SK-N-SH treated with all-trans-retinoic acid at 6 μM for 48 hours (cell line): ENCODE measurements at regions not wholly inside any gene's neighbourhood (a gene's known extent, or its start where the extent isn't known, plus 50 kb on each side); places are given as distances from the start of the nearest gene placed in this dataset.
"Not testable (repeated sequence)": the region's sequence is repeated elsewhere in the genome, so short reads cannot be mapped to it uniquely, and the experiment has no call there.

ENCODE experiments used
- ATAC-seq: fragments of 200-7000 bp; cut with Tn5 transposase; 3 replicates; pipeline ENCODE4 v1.9.1; 2020; ENCODE audit warnings: mild to moderate bottlenecking, moderate library complexity
- ARNTL ChIP-seq: fragments of 450-650 bp; formaldehyde crosslinking; IDR thresholded peaks from 2 replicates; pipeline ENCODE4 v1.5.0; 2020; ENCODE audit warnings: low read depth, mild to moderate bottlenecking, moderate library complexity, borderline replicate concordance
- BACH2 ChIP-seq: fragments of 250-450 bp; sonication (Bioruptor Pico); IDR thresholded peaks from 2 replicates; pipeline ENCODE4 v1.9.0; 2021; ENCODE audit warnings: mild to moderate bottlenecking, borderline replicate concordance
- CSDC2 ChIP-seq: fragments of 250-450 bp; sonication (Bioruptor Pico); IDR thresholded peaks from 2 replicates; pipeline ENCODE4 v1.5.0; 2020; ENCODE audit warnings: mild to moderate bottlenecking, moderate library complexity
- ESRRG ChIP-seq: fragments of 250-450 bp; sonication (Bioruptor Pico); IDR thresholded peaks from 2 replicates; pipeline ENCODE4 v1.6.1; 2021; ENCODE audit warnings: mild to moderate bottlenecking
- ISL1 ChIP-seq: fragments of 250-450 bp; sonication (Bioruptor Pico); IDR thresholded peaks from 2 replicates; pipeline ENCODE4 v2.1.2; 2022; ENCODE audit warnings: mild to moderate bottlenecking, moderate library complexity
- OSR1 ChIP-seq: fragments of 250-450 bp; sonication (Bioruptor Pico); IDR thresholded peaks from 2 replicates; pipeline ENCODE4 v1.8.0; 2022; ENCODE audit warnings: moderate library complexity, mild to moderate bottlenecking, inconsistent platforms
- POU6F1 ChIP-seq: fragments of 250-450 bp; sonication (Bioruptor Pico); IDR thresholded peaks from 2 replicates; pipeline ENCODE4 v1.8.0; 2021; ENCODE audit warnings: low read depth, mild to moderate bottlenecking, moderate library complexity, borderline replicate concordance
- PPARA ChIP-seq: fragments of 250-450 bp; sonication (Bioruptor Pico); IDR thresholded peaks from 2 replicates; pipeline ENCODE4 v1.5.0; 2020; ENCODE audit warnings: mild to moderate bottlenecking, borderline replicate concordance
- SNAI2 ChIP-seq: fragments of 250-450 bp; sonication (Bioruptor Pico); IDR thresholded peaks from 2 replicates; pipeline ENCODE4 v1.5.0; 2020; ENCODE audit warnings: mild to moderate bottlenecking, moderate library complexity
- TCF4 ChIP-seq: fragments of 250-450 bp; sonication (Bioruptor Pico); IDR thresholded peaks from 2 replicates; pipeline ENCODE4 v1.8.0; 2021; ENCODE audit warnings: mild to moderate bottlenecking, moderate library complexity, borderline replicate concordance
- TSHZ2 ChIP-seq: fragments of 250-450 bp; sonication (Bioruptor Pico); IDR thresholded peaks from 2 replicates; pipeline ENCODE4 v1.5.0; 2020; ENCODE audit warnings: mild to moderate bottlenecking, moderate library complexity
- ZFP3 ChIP-seq: fragments of 250-450 bp; sonication (Bioruptor Pico); IDR thresholded peaks from 2 replicates; pipeline ENCODE4 v1.5.0; 2020; ENCODE audit warnings: mild to moderate bottlenecking, moderate library complexity
- ZFP30 ChIP-seq: fragments of 450-650 bp; formaldehyde crosslinking; IDR thresholded peaks from 2 replicates; pipeline ENCODE4 v1.5.0; 2022; ENCODE audit warnings: mild to moderate bottlenecking, moderate library complexity
- ZNF565 ChIP-seq: fragments of 450-650 bp; formaldehyde crosslinking; conservative IDR thresholded peaks from 2 replicates; pipeline ENCODE4 v1.5.0; 2020; ENCODE audit warnings: low read depth, mild to moderate bottlenecking, moderate library complexity
- ZNF70 ChIP-seq: fragments of 450-650 bp; formaldehyde crosslinking; IDR thresholded peaks from 2 replicates; pipeline ENCODE4 v1.5.0; 2020; ENCODE audit warnings: mild to moderate bottlenecking, moderate library complexity
- ZNF8 ChIP-seq: fragments of 450-650 bp; formaldehyde crosslinking; IDR thresholded peaks from 2 replicates; pipeline ENCODE4 v1.5.0; 2020; ENCODE audit warnings: mild to moderate bottlenecking, moderate library complexity
- TF ChIP-seq, protein P1 (sequence below): fragments of 250-450 bp; sonication (Bioruptor Pico); IDR thresholded peaks from 2 replicates; pipeline ENCODE4 v1.5.1; 2021; ENCODE audit warnings: mild to moderate bottlenecking, moderate library complexity
- TF ChIP-seq, protein P2 (sequence below): fragments of 250-450 bp; sonication (Bioruptor Pico); IDR thresholded peaks from 2 replicates; pipeline ENCODE4 v1.5.1; 2020; ENCODE audit warnings: low read depth, mild to moderate bottlenecking, moderate library complexity
- TF ChIP-seq, protein P3 (sequence below): fragments of 250-450 bp; sonication (Bioruptor Pico); IDR thresholded peaks from 2 replicates; pipeline ENCODE4 v1.8.0; 2020; ENCODE audit warnings: mild to moderate bottlenecking, moderate library complexity, borderline replicate concordance

DNA sequence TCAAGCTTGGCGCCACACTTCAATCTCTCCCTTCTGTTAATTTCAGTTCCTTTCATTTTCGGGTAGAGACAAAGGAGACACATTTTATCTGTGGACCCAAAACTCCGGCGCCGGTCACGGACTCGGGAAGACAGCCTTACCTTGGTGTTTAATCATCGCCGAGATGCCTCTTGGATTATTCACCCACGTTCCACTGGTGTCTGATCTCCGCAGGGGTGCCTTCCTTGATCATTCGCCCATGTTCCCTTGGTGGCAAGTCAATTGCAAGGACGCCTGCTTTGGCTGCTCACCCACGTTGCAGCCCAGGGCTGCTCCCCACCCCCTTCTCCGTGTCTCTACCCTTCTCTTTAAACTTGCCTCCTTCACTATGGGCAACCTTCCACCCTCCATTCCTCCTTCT is 830.6 kb downstream of the LTN1 start:
- not testable (repeated sequence) for ATAC-seq

GRCh38 chr21:28160378-28160777 is 832.3 kb downstream of the LTN1 start:
- TF ChIP-seq TSHZ2 (CRISPR knock-in tag), result no peak
- no peak for TF ChIP-seq TCF4 (CRISPR knock-in tag)
- no peak for TF ChIP-seq ZFP30
- TF ChIP-seq, protein P1, sequence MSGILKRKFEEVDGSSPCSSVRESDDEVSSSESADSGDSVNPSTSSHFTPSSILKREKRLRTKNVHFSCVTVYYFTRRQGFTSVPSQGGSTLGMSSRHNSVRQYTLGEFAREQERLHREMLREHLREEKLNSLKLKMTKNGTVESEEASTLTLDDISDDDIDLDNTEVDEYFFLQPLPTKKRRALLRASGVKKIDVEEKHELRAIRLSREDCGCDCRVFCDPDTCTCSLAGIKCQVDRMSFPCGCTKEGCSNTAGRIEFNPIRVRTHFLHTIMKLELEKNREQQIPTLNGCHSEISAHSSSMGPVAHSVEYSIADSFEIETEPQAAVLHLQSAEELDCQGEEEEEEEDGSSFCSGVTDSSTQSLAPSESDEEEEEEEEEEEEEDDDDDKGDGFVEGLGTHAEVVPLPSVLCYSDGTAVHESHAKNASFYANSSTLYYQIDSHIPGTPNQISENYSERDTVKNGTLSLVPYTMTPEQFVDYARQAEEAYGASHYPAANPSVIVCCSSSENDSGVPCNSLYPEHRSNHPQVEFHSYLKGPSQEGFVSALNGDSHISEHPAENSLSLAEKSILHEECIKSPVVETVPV (CRISPR knock-in tag), result no peak
- TF ChIP-seq, protein P2, sequence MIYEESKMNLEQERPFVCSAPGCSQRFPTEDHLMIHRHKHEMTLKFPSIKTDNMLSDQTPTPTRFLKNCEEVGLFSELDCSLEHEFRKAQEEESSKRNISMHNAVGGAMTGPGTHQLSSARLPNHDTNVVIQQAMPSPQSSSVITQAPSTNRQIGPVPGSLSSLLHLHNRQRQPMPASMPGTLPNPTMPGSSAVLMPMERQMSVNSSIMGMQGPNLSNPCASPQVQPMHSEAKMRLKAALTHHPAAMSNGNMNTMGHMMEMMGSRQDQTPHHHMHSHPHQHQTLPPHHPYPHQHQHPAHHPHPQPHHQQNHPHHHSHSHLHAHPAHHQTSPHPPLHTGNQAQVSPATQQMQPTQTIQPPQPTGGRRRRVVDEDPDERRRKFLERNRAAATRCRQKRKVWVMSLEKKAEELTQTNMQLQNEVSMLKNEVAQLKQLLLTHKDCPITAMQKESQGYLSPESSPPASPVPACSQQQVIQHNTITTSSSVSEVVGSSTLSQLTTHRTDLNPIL (CRISPR knock-in tag), result no peak
- no peak for TF ChIP-seq ZNF565 (CRISPR knock-in tag)
- TF ChIP-seq POU6F1 (CRISPR knock-in tag), result no peak
- TF ChIP-seq ARNTL (CRISPR knock-in tag), result no peak
- TF ChIP-seq ESRRG (CRISPR knock-in tag), result no peak
- no peak for TF ChIP-seq ZFP3 (CRISPR knock-in tag)
- TF ChIP-seq ISL1 (CRISPR knock-in tag), result no peak
- TF ChIP-seq ZNF70 (CRISPR knock-in tag), result no peak
- TF ChIP-seq BACH2 (CRISPR knock-in tag), result no peak
- TF ChIP-seq, all 23 proteins: peak for 0
- ATAC-seq, result no peak

GRCh38 chr21:28159396-28159795 is 833.3 kb downstream of the LTN1 start:
- TF ChIP-seq OSR1 (CRISPR knock-in tag), result no peak
- TF ChIP-seq TCF4 (CRISPR knock-in tag), result no peak
- no peak for TF ChIP-seq POU6F1 (CRISPR knock-in tag)
- TF ChIP-seq ZNF70 (CRISPR knock-in tag), result no peak
- TF ChIP-seq BACH2 (CRISPR knock-in tag), result no peak
- TF ChIP-seq, protein P3, sequence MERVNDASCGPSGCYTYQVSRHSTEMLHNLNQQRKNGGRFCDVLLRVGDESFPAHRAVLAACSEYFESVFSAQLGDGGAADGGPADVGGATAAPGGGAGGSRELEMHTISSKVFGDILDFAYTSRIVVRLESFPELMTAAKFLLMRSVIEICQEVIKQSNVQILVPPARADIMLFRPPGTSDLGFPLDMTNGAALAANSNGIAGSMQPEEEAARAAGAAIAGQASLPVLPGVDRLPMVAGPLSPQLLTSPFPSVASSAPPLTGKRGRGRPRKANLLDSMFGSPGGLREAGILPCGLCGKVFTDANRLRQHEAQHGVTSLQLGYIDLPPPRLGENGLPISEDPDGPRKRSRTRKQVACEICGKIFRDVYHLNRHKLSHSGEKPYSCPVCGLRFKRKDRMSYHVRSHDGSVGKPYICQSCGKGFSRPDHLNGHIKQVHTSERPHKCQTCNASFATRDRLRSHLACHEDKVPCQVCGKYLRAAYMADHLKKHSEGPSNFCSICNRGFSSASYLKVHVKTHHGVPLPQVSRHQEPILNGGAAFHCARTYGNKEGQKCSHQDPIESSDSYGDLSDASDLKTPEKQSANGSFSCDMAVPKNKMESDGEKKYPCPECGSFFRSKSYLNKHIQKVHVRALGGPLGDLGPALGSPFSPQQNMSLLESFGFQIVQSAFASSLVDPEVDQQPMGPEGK, result no peak
- TF ChIP-seq SNAI2, result no peak
- TF ChIP-seq ZNF8, result no peak
- TF ChIP-seq PPARA (CRISPR knock-in tag), result no peak
- TF ChIP-seq CSDC2, result no peak
- TF ChIP-seq ZFP30, result no peak
- TF ChIP-seq ESRRG (CRISPR knock-in tag), result no peak
- TF ChIP-seq ZFP3 (CRISPR knock-in tag), result no peak
- no peak for ATAC-seq
